ENCODE measurements at regions not wholly inside any gene's neighbourhood (a gene's known extent, or its start where the extent isn't known, plus 50 kb on each side); places are given as distances from the start of the nearest gene placed in this dataset.

- in situ Hi-C loops (cut with HindIII; ENCODE audit: extremely low pct_ligation_motif_present, low pct_unique_long_range_greater_than_20kb) = no loop called here
- DNase-seq (ENCODE audit: low spot score) (no peak), FAIRE-seq (no peak), ATAC-seq (no peak)
- Histone ChIP-seq H3K9me3 (ENCODE audit: low read length) (no peaks in the 10 kb centered on the region), H3K79me2 (ENCODE audit: insufficient read depth, low read length) (no peaks in the 10 kb centered on the region), H3K27ac (ENCODE audit: extremely low read length, insufficient read depth, low read length) (no peak overlapping the region), H3K4me2 (ENCODE audit: low read depth, low read length) (no peak overlapping the region), H4K20me1 (ENCODE audit: insufficient read depth, low read length) (no peaks in the 10 kb centered on the region), H3K36me3 (replicated peaks in 1 of 2; ENCODE audit: control insufficient read depth in 1 of 2, insufficient read depth in 2 of 2, low read length in 2 of 2) (no peaks in the 10 kb centered on the region), H3K9ac (ENCODE audit: insufficient read depth, low read depth, low read length) (no peak overlapping the region), H3K4me3 (replicated peaks in 1 of 3; ENCODE audit: insufficient read depth in 1 of 3, low read depth in 2 of 3, low read length in 3 of 3) (no peak overlapping the region), H2AFZ (ENCODE audit: low read length) (no peak overlapping the region), H3K4me1 (ENCODE audit: insufficient read depth, low read length) (no peaks in the 10 kb centered on the region), H3K27me3 (ENCODE audit: control insufficient read depth in 1 of 2, insufficient read depth in 2 of 2, low read length in 2 of 2) (no peaks in the 10 kb centered on the region)
- no TSS peak for BruUV-seq (replicated peaks)
- TF ChIP-seq ZNF607 (CRISPR knock-in tag; IDR thresholded peaks at IDR 0.05; ENCODE audit: borderline replicate concordance) (no peak), CEBPB (IDR thresholded peaks at IDR 0.05; ENCODE audit: borderline replicate concordance, low read depth, low read length) (0 out of 2 replicates have a peak, but pooled peaks have one; percentile 3)
- CTCF ChIA-PET (ENCODE audit: low intra/inter-chr PET ratio, low total read pairs) = no interaction called here
- WGBS (ENCODE audit: low lambda C conversion rate) = 10% methylated on average over 6 of the region's 6 CpGs
- intact Hi-C loops (cut with micrococcal nuclease; ENCODE audit: unreplicated experiment) = no loop called here
- POLR2A ChIA-PET = no interaction called here
Measured at GRCh38 chr1:95496773-95497172, 262.8 kb downstream of the RWDD3 start.

GRCh38 chr1:95497566-95497965 is 263.6 kb downstream of the RWDD3 start:
- in situ Hi-C loops (cut with HindIII; ENCODE audit: extremely low pct_ligation_motif_present, low pct_unique_long_range_greater_than_20kb) (no loop called here), intact Hi-C loops (cut with micrococcal nuclease; ENCODE audit: unreplicated experiment) (no loop called here)
- Histone ChIP-seq H3K36me3 (replicated peaks in 1 of 2; ENCODE audit: control insufficient read depth in 1 of 2, insufficient read depth in 2 of 2, low read length in 2 of 2) (no peaks in the 10 kb centered on the region), H3K4me1 (ENCODE audit: insufficient read depth, low read length) (no peaks in the 10 kb centered on the region), H3K4me3 (replicated peaks in 1 of 3; ENCODE audit: insufficient read depth in 1 of 3, low read depth in 2 of 3, low read length in 3 of 3) (no peak overlapping the region), H4K20me1 (ENCODE audit: insufficient read depth, low read length) (no peaks in the 10 kb centered on the region), H3K9ac (ENCODE audit: insufficient read depth, low read depth, low read length) (no peak overlapping the region), H3K4me2 (ENCODE audit: low read depth, low read length) (no peak overlapping the region), H2AFZ (ENCODE audit: low read length) (no peak overlapping the region), H3K79me2 (ENCODE audit: insufficient read depth, low read length) (no peaks in the 10 kb centered on the region), H3K27me3 (ENCODE audit: control insufficient read depth in 1 of 2, insufficient read depth in 2 of 2, low read length in 2 of 2) (no peaks in the 10 kb centered on the region), H3K27ac (ENCODE audit: extremely low read length, insufficient read depth, low read length) (no peak overlapping the region), H3K9me3 (ENCODE audit: low read length) (no peaks in the 10 kb centered on the region)
- no peak for ATAC-seq
- DNase-seq (ENCODE audit: low spot score) = no peak
- no TSS peak for BruUV-seq (replicated peaks)
- ChIA-PET POLR2A (no interaction called here), CTCF (ENCODE audit: low intra/inter-chr PET ratio, low total read pairs) (no interaction called here)
- 67% methylated on average over 4 of the region's 4 CpGs for WGBS (ENCODE audit: low lambda C conversion rate)
- FAIRE-seq = no peak
- TF ChIP-seq HMG20A (CRISPR knock-in tag; IDR thresholded peaks at IDR 0.05; ENCODE audit: borderline replicate concordance) (no peak), ZNF276 (CRISPR knock-in tag; IDR thresholded peaks at IDR 0.05; ENCODE audit: low read depth) (no peak), ATM (IDR thresholded peaks at IDR 0.05; ENCODE audit: borderline replicate concordance) (no peak), ZNF883 (CRISPR knock-in tag; IDR thresholded peaks at IDR 0.05; ENCODE audit: not compliant biosample characterization) (no peak), FLYWCH1 (CRISPR knock-in tag; IDR thresholded peaks at IDR 0.05) (no peak), ZNF225 (CRISPR knock-in tag; IDR thresholded peaks at IDR 0.05) (no peak), ZNF280D (CRISPR knock-in tag; IDR thresholded peaks at IDR 0.05) (no peak), PPARG (CRISPR knock-in tag; conservative IDR thresholded peaks at IDR 0.05) (no peak), ZNF770 (CRISPR knock-in tag; IDR thresholded peaks at IDR 0.05) (no peak), RXRA (CRISPR knock-in tag; IDR thresholded peaks at IDR 0.05) (no peak), DDIT3 (CRISPR knock-in tag; IDR thresholded peaks at IDR 0.05) (no peak)
